Gastrocnemius medialis (tissue), 4 donors: ENCODE measurements at regions not wholly inside any gene's neighbourhood (a gene's known extent, or its start where the extent isn't known, plus 50 kb on each side); places are given as distances from the start of the nearest gene placed in this dataset.

Source experiments
- ATAC-seq, 2 donors: fragments of 150-250 bp; one replicate each; pipeline ENCODE4 v1.9.1; 2016
- DNase-seq, 2 donors: peaks; one replicate each; pipeline ENCODE4 v3.0.0-alpha.2; 2019
- H3K27ac ChIP-seq, 4 donors: fragments of 200-600 bp; sonication (generic); 1 replicate in 1 of 4; 2 replicates in 3 of 4; pipeline ENCODE4 v1.5.1; 2016 to 2018; ENCODE audit warnings: mild to moderate bottlenecking in 2 of 4, moderate library complexity in 1 of 4
- H3K27me3 ChIP-seq, 3 donors: fragments of 200-600 bp; sonication (generic) in 2 of 3; 1 replicate in 1 of 3; 2 replicates in 2 of 3; pipeline versions ENCODE4 v1.5.1 to v1.6.0; 2016 to 2019; ENCODE audit warnings: mild to moderate bottlenecking in 1 of 3, moderate library complexity in 1 of 3
- H3K36me3 ChIP-seq, 2 donors: fragments of 200-600 bp; sonication (generic) in 1 of 2; one replicate each; pipeline ENCODE4 v1.5.1; 2017 to 2018
- H3K4me1 ChIP-seq, 2 donors: fragments of 200-600 bp; sonication (generic) in 1 of 2; one replicate each; pipeline ENCODE4 v1.5.1; 2016 to 2017; ENCODE audit warnings: mild to moderate bottlenecking in 2 of 2
- H3K4me3 ChIP-seq, 4 donors: fragments of 200-600 bp; sonication (generic) in 3 of 4; 1 replicate in 1 of 4; 2 replicates in 3 of 4; pipeline ENCODE4 v1.5.1; 2016 to 2019; ENCODE audit warnings: mild to moderate bottlenecking in 2 of 4
- H3K9me3 ChIP-seq, 3 donors: fragments of 200-600 bp; sonication (generic) in 2 of 3; 1 replicate in 1 of 3; 2 replicates in 2 of 3; pipeline ENCODE4 v1.5.1; 2016 to 2019
- POLR2A ChIP-seq, 2 donors: fragments of 450-650 bp; IDR thresholded peaks; one replicate each; pipeline ENCODE4 v1.6.1; 2017; ENCODE audit warnings: antibody characterized with exemption in 2 of 2, mild to moderate bottlenecking in 2 of 2, moderate library complexity in 2 of 2
- in situ Hi-C, 4 donors: fragments of 200-750 bp; cut with MboI; loops; one replicate each; pipeline versions ENCODE4 v1.15.0 to v1.8.0; 2017; ENCODE audit warnings: low sequenced_read_pairs in 4 of 4
- intact Hi-C: fragments of 100-400 bp; cut with DNase I; formaldehyde crosslinking; loops from one replicate; pipeline ENCODE4 v1.15.1; 2023; ENCODE audit warnings: low total_unique reads
- TF ChIP-seq, protein P1 (sequence below), 5 experiments: fragments of 450-650 bp in 3 of 5; fragments of 200-600 bp in 2 of 5; sonication (generic) in 2 of 5; IDR thresholded peaks in 4 of 5; conservative IDR thresholded peaks in 1 of 5; 1 replicate in 4 of 5; 2 replicates in 1 of 5; pipeline ENCODE4 v1.5.1; 2016 to 2019; ENCODE audit warnings: antibody characterized with exemption in 5 of 5, mild to moderate bottlenecking in 3 of 5, moderate library complexity in 3 of 5

DNA sequence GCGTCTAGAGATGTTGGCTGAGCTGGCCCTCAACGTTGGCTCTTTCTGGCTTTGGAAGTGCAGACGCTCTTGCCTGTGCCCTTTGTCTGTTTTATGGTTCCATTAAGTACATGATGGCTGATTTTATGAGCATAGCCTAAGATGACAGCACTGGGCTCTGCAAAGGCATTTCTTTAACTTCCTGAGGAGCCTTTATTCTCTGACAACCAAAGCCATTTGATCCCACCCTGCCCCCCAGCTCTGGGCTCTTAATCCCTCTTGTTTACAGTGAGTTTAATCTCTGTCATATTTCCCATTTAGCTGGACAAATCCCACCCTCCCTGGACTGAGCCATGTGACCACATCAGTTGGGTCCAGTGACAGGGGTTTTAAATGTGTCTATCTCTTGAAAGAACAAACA, 195.9 kb downstream of the ACKR3 start:
- Histone ChIP-seq H3K27me3 (no peaks in the 10 kb centered on the region), H3K9me3 (no peaks in the 10 kb centered on the region), H3K4me3 (no peak overlapping the region), H3K4me1 (no peaks in the 10 kb centered on the region), H3K27ac (no peak overlapping the region), H3K36me3 (no peaks in the 10 kb centered on the region)
- in situ Hi-C loops: no loop called here
- intact Hi-C loops: no loop called here
- no peak for DNase-seq
- ATAC-seq: no peak
- TF ChIP-seq POLR2A (IDR thresholded peaks at IDR 0.05): no peak
- TF ChIP-seq, protein P1, sequence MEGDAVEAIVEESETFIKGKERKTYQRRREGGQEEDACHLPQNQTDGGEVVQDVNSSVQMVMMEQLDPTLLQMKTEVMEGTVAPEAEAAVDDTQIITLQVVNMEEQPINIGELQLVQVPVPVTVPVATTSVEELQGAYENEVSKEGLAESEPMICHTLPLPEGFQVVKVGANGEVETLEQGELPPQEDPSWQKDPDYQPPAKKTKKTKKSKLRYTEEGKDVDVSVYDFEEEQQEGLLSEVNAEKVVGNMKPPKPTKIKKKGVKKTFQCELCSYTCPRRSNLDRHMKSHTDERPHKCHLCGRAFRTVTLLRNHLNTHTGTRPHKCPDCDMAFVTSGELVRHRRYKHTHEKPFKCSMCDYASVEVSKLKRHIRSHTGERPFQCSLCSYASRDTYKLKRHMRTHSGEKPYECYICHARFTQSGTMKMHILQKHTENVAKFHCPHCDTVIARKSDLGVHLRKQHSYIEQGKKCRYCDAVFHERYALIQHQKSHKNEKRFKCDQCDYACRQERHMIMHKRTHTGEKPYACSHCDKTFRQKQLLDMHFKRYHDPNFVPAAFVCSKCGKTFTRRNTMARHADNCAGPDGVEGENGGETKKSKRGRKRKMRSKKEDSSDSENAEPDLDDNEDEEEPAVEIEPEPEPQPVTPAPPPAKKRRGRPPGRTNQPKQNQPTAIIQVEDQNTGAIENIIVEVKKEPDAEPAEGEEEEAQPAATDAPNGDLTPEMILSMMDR (IDR thresholded peaks at IDR 0.05 in 4 of 5, conservative IDR thresholded peaks at IDR 0.05 in 1 of 5): no peak

DNA sequence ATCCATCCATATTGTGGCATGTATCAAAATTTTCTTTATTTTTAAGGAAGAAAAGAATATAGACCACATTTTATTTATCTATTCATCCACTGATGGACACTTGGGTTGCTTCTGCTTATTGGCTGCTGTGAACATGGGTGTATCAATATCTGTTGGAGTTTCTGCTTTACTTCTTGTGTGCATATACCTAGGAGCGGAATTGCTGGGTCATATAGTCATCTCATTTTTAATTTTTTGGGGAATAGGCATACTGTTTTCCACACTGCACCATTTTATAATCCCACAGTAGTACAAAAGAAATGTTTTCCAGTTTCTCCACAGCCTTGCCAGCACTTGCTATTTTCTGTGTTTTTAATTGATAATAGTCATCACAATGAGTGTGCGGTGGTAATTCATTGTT, 197.2 kb downstream of the ACKR3 start:
- DNase-seq (no peak), ATAC-seq (no peak)
- no peak overlapping the region for H3K27ac ChIP-seq
- in situ Hi-C loops (no loop called here), intact Hi-C loops (no loop called here)
- no peak overlapping the region for H3K4me3 ChIP-seq
- H3K9me3 ChIP-seq: no peaks in the 10 kb centered on the region
- TF ChIP-seq, protein P1 (IDR thresholded peaks at IDR 0.05 in 4 of 5, conservative IDR thresholded peaks at IDR 0.05 in 1 of 5): no peak
- no peak for TF ChIP-seq POLR2A (IDR thresholded peaks at IDR 0.05)
- H3K27me3 ChIP-seq: no peaks in the 10 kb centered on the region
- H3K36me3 ChIP-seq: no peaks in the 10 kb centered on the region
- no peaks in the 10 kb centered on the region for H3K4me1 ChIP-seq

DNA sequence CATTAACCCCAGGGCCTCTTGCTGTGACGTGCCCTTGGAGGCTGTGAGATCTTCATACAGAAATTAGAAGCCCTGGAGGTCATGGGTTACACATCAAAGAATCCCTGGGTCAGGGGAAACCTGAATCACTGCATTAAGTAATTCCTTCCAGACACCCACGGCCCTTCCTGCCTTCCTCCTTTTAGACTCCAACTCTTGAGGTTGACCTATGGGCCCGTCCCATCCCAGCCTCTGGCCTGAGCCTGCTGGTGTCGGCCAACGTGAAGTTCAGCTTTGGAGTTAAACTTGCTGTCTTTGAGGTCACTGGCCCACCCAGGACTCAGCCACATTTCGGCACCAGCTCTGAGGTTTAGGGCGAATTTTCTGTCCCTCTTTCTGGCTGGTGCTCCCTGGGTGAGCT, 198.3 kb downstream of the ACKR3 start:
- TF ChIP-seq POLR2A (IDR thresholded peaks at IDR 0.05): no peak
- TF ChIP-seq, protein P1 (IDR thresholded peaks at IDR 0.05 in 4 of 5, conservative IDR thresholded peaks at IDR 0.05 in 1 of 5): no peak
- in situ Hi-C loops: no loop called here
- intact Hi-C loops: no loop called here
- Histone ChIP-seq H3K27ac (no peak overlapping the region), H3K27me3 (no peaks in the 10 kb centered on the region), H3K4me3 (no peak overlapping the region), H3K4me1 (no peaks in the 10 kb centered on the region), H3K36me3 (no peaks in the 10 kb centered on the region), H3K9me3 (no peaks in the 10 kb centered on the region)
- DNase-seq: no peak
- no peak for ATAC-seq

DNA sequence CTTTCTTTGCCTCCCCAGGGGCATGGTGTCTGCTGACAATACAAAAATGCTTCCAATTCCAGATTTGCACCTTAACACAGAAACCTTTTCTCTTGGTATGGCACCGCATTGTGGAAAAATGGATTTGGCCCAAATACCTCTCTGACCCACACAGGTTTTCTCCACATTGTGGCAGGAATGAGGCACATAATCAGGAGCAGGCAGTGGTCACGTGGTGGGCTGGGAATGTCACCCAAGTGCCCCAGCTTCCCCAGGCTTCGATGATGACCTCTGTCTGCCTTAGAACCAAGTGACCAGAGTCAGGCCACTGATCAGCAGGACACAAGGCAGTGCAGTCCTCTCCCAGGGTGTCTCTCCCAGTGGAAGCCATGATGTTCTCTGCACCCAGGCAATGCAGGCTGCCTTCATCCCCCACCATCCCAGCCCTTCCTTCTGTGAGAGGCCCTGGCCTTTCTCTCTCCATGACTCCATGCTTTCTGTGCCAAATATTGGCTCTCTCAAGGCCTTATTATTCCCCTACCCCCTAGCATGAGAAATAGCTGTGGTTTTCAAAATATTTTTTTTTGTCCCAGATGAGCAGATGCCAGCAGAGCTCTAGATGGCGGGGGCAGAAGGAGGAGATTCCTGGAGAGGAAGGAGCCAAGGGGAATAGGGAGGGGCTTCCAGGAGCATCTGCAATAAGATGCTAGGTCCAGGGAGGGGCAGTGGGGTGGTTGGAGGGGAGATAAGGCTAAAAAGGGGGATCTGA, 198.9 kb downstream of the ACKR3 start:
- H3K36me3 ChIP-seq: no peaks in the 10 kb centered on the region
- ATAC-seq (no peak), DNase-seq (no peak)
- no peaks in the 10 kb centered on the region for H3K27me3 ChIP-seq
- no peaks in the 10 kb centered on the region for H3K9me3 ChIP-seq
- no peaks in the 10 kb centered on the region for H3K4me1 ChIP-seq
- H3K4me3 ChIP-seq: no peak overlapping the region
- TF ChIP-seq POLR2A (IDR thresholded peaks at IDR 0.05): no peak
- TF ChIP-seq, protein P1 (IDR thresholded peaks at IDR 0.05 in 4 of 5, conservative IDR thresholded peaks at IDR 0.05 in 1 of 5): no peak
- in situ Hi-C loops (no loop called here), intact Hi-C loops (no loop called here)
- no peak overlapping the region for H3K27ac ChIP-seq
